ES-I3 (cell line): ENCODE measurements at regions not wholly inside any gene's neighbourhood (a gene's known extent, or its start where the extent isn't known, plus 50 kb on each side); places are given as distances from the start of the nearest gene placed in this dataset.
A peak's percentile ranks its signal among the peaks of the same experiment; 100 is the strongest.

Experiments
- H3K36me3 ChIP-seq: 2 replicates; pipeline ENCODE4 v1.6.1; 2013; ENCODE audit warnings: mild to moderate bottlenecking, low read length, control low read depth, moderate library complexity; ENCODE audit not compliant: insufficient read depth
- H3K4me1 ChIP-seq: 2 replicates; pipeline ENCODE4 v1.6.1; 2013; ENCODE audit warnings: mild to moderate bottlenecking, control low read depth, low read length; ENCODE audit not compliant: insufficient read depth
- H3K9ac ChIP-seq: 2 replicates; pipeline ENCODE4 v1.6.1; 2013; ENCODE audit warnings: low read depth, mild to moderate bottlenecking, low read length, moderate library complexity
- H3K9me3 ChIP-seq: 2 replicates; pipeline ENCODE4 v1.6.1; 2013; ENCODE audit warnings: mild to moderate bottlenecking, low read length, moderate library complexity; ENCODE audit not compliant: control insufficient read depth, insufficient read depth

- Histone ChIP-seq H3K9me3 (no peaks in the 10 kb centered on the region), H3K36me3 (no peaks in the 10 kb centered on the region), H3K4me1 (no peaks in the 10 kb centered on the region), H3K9ac (no peak overlapping the region)
These were observed 262.3 kb downstream of the ZNF516 start for GRCh38 chr18:76232779-76233178.

- H3K4me1 ChIP-seq, result no peaks in the 10 kb centered on the region
- no peaks in the 10 kb centered on the region for H3K36me3 ChIP-seq
- H3K9ac ChIP-seq, result no peak overlapping the region
- no peaks in the 10 kb centered on the region for H3K9me3 ChIP-seq
These were observed 263.0 kb downstream of the ZNF516 start for GRCh38 chr18:76232010-76232409.

GRCh38 chr18:76231402-76231801 is 263.6 kb downstream of the ZNF516 start:
- H3K9ac ChIP-seq, result no peak overlapping the region
- no peaks in the 10 kb centered on the region for H3K9me3 ChIP-seq
- H3K4me1 ChIP-seq, result no peaks in the 10 kb centered on the region
- H3K36me3 ChIP-seq, result no peaks in the 10 kb centered on the region

GRCh38 chr18:76230791-76231190 is 264.3 kb downstream of the ZNF516 start:
- Histone ChIP-seq H3K36me3 (no peaks in the 10 kb centered on the region), H3K4me1 (no peaks in the 10 kb centered on the region), H3K9me3 (no peaks in the 10 kb centered on the region), H3K9ac (no peak overlapping the region)

GRCh38 chr18:76228716-76229115 is 266.3 kb downstream of the ZNF516 start:
- H3K36me3 ChIP-seq, result no peaks in the 10 kb centered on the region
- no peak overlapping the region for H3K9ac ChIP-seq
- H3K4me1 ChIP-seq, result no peaks in the 10 kb centered on the region
- H3K9me3 ChIP-seq, result no peaks in the 10 kb centered on the region

GRCh38 chr18:76227759-76228158 is 267.3 kb downstream of the ZNF516 start:
- no peak overlapping the region for H3K9ac ChIP-seq
- no peaks in the 10 kb centered on the region for H3K4me1 ChIP-seq
- no peaks in the 10 kb centered on the region for H3K9me3 ChIP-seq
- no peaks in the 10 kb centered on the region for H3K36me3 ChIP-seq

GRCh38 chr18:76223403-76223802 is 271.6 kb downstream of the ZNF516 start:
- no peaks in the 10 kb centered on the region for H3K4me1 ChIP-seq
- H3K9me3 ChIP-seq, result no peaks in the 10 kb centered on the region
- no peak overlapping the region for H3K9ac ChIP-seq
- H3K36me3 ChIP-seq, result no peaks in the 10 kb centered on the region

- H3K4me1 ChIP-seq, result no peaks in the 10 kb centered on the region
- no peak overlapping the region for H3K9ac ChIP-seq
- no peaks in the 10 kb centered on the region for H3K36me3 ChIP-seq
- no peaks in the 10 kb centered on the region for H3K9me3 ChIP-seq
These were observed 276.0 kb downstream of the ZNF516 start for GRCh38 chr18:76219023-76219422.

- Histone ChIP-seq H3K9me3 (no peaks in the 10 kb centered on the region; the same call in 1 of the 2 replicates), H3K36me3 (no peaks in the 10 kb centered on the region), H3K4me1 (no peaks in the 10 kb centered on the region), H3K9ac (no peak overlapping the region)
These were observed 278.9 kb downstream of the ZNF516 start for GRCh38 chr18:76216096-76216495.

GRCh38 chr18:76213991-76214390 is 281.1 kb downstream of the ZNF516 start:
- no peaks in the 10 kb centered on the region for H3K36me3 ChIP-seq
- no peaks in the 10 kb centered on the region; the same call in 1 of the 2 replicates for H3K9me3 ChIP-seq
- H3K4me1 ChIP-seq, result peaks cover 3% of the 10 kb centered on the region; the same call in 1 of the 2 replicates
- H3K9ac ChIP-seq, result no peak overlapping the region

GRCh38 chr18:76212960-76213359 is 282.1 kb downstream of the ZNF516 start:
- Histone ChIP-seq H3K4me1 (peaks cover 3% of the 10 kb centered on the region; the same call in 1 of the 2 replicates), H3K9me3 (no peaks in the 10 kb centered on the region; the same call in 1 of the 2 replicates), H3K9ac (no peak overlapping the region), H3K36me3 (no peaks in the 10 kb centered on the region)

- H3K9me3 ChIP-seq, result no peaks in the 10 kb centered on the region; the same call in 1 of the 2 replicates
- no peak overlapping the region for H3K9ac ChIP-seq
- H3K36me3 ChIP-seq, result no peaks in the 10 kb centered on the region
- peaks cover 3% of the 10 kb centered on the region; the same call in 1 of the 2 replicates for H3K4me1 ChIP-seq
These were observed 285.4 kb downstream of the ZNF516 start for GRCh38 chr18:76209597-76209996.

- Histone ChIP-seq H3K4me1 (peaks cover 3% of the 10 kb centered on the region; the same call in 1 of the 2 replicates), H3K9me3 (no peaks in the 10 kb centered on the region; the same call in 1 of the 2 replicates), H3K9ac (peak overlapping the region; percentile 18; the same call in 1 of the 2 replicates), H3K36me3 (no peaks in the 10 kb centered on the region)
These were observed 286.2 kb downstream of the ZNF516 start for GRCh38 chr18:76208678-76209306.

- Histone ChIP-seq H3K9ac (no peak overlapping the region), H3K9me3 (no peaks in the 10 kb centered on the region; the same call in 1 of the 2 replicates), H3K36me3 (no peaks in the 10 kb centered on the region), H3K4me1 (peaks cover 3% of the 10 kb centered on the region; the same call in 1 of the 2 replicates)
These were observed 289.1 kb downstream of the ZNF516 start for GRCh38 chr18:76205906-76206305.

- H3K4me1 ChIP-seq, result no peaks in the 10 kb centered on the region
- H3K36me3 ChIP-seq, result no peaks in the 10 kb centered on the region
- peaks cover 3% of the 10 kb centered on the region; the same call in 1 of the 2 replicates for H3K9me3 ChIP-seq
- H3K9ac ChIP-seq, result no peak overlapping the region
These were observed 291.5 kb downstream of the ZNF516 start for GRCh38 chr18:76203552-76203951.
